ENCODE measurements at regions not wholly inside any gene's neighbourhood (a gene's known extent, or its start where the extent isn't known, plus 50 kb on each side); places are given as distances from the start of the nearest gene placed in this dataset.

GRCh38 chr6:159325476-159325875 is 156.3 kb downstream of the FNDC1 start:
- DNase-seq: no peak

- DNase-seq: no peak
Measured at GRCh38 chr6:159324596-159324995, 155.4 kb downstream of the FNDC1 start.

All from NCI-H1105 treated with DMSO at 0.1 percent for 48 hours (cell line).